ENCODE measurements at regions not wholly inside any gene's neighbourhood (a gene's known extent, or its start where the extent isn't known, plus 50 kb on each side); places are given as distances from the start of the nearest gene placed in this dataset.

DNA sequence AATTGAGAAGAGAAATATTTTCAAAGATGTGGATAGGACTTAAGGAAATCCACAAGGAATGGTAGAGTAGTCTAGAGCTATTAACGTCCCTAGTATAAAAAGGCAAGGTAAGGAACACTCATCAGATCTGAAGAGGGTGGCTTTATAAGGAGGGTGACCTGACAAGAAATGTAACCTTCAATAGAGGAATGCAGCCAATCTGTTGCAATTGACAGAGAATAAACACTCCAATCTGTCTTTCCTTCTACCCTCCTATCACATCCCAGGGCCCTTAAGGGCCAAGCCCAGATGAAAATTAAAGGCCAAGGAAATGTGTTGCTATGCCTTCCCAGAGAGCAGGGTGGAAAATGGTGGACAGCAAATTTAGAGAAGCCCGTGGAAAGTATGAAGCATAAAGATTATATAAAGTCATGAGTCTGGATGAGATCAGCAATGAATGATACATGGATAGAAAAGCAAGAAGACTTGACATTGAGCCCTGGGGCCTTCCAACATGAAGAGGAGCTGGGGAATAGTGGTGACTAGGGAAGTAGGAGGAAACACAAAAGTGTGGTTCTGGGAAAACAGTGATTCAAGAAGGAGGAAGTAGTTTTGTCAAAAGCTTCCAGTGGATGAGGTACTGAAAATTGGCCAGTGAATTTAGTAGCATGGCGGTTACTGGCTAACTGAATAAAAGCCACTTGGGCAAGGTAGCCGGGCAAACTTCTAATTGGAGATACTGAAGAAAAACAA is 270.6 kb upstream of the TANK start:
- no peak for DNase-seq

DNA sequence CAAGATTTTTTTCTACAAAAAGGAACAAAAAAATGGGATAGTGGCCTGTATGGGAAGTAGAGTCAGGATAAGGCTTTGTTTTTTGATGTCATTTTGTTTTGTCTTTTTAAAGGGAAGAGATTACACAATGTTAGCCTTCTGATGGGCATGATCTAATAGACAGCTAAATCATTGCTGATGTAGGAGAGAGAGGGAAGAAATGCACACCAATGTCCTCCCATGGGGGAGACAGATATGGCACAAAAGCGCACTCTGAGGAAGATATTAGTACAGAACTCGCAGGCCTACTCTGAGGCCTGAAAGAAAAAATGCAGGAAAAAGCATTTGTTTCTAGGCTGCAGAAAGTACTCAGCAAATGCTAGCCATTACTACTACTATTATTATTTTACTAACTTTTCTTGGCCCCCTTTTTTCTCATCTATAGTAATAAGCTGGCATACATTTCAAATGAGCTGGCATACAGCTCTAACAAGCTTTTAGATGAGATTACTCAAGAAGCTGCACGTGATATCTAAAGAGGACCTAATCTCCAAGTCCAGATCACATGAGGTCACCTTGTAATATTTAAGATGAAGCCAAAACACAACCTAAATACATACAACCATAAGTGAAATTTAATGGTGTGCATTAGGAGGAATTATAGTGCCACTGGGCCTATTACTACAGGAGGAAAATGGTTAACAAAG is 269.4 kb upstream of the TANK start:
- no peak for DNase-seq

DNA sequence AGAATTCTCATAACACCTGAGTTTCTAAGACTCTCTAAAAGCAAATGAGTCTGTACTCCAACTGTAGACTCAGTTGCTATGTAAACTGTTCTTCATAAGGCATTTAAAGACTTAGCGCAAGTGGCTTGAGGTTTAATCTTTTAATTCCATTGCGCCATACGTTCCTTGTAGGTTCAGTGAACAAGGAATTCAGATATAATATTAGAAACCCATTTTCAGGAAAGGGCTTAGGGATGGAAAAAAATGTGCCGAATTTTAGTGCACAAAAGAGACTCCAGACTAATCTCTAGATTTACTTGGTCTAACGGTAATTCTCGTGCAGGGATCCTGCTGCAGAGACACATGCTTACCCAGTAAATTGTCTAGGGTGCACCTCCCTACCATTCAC is 268.9 kb upstream of the TANK start:
- no peak for DNase-seq

DNA sequence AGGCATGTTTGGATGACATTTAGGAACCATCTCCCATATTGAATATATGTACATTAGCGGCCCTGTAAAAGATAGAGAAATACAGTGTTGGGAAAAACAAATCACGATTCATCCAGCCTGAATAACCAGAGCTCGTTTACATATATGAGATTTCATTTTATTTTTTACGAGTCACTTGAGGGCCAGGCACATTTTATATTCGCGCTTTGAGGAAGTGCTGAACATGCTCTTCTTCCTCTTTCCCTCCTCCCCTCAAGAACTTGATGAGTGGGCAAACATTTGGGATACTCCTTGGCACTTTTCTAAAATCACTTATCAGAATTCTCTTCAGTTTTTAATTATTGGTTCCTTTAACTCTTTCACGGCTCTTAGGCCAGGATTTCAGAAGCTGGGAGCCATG is 268.0 kb upstream of the TANK start:
- no peak for DNase-seq

DNA sequence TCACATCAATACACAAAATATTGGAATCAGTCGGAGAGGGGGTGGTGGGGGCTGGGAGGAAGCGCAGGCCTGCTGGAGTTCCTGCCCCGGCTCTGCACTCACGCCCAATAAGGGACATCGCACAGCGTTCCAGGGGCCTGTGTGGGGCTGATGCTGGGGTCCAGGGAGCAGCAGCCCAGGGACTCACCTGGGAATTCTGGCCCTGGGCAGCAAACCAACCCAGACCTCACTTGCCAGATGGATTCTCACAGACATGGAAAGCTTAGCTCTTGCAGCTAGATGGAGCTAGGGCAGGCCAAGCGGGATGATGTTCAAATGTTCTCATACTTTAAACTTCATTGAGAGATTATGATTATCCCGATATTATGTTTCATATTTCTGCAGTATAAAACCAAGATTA is 266.6 kb upstream of the TANK start:
- DNase-seq: no peak

DNA sequence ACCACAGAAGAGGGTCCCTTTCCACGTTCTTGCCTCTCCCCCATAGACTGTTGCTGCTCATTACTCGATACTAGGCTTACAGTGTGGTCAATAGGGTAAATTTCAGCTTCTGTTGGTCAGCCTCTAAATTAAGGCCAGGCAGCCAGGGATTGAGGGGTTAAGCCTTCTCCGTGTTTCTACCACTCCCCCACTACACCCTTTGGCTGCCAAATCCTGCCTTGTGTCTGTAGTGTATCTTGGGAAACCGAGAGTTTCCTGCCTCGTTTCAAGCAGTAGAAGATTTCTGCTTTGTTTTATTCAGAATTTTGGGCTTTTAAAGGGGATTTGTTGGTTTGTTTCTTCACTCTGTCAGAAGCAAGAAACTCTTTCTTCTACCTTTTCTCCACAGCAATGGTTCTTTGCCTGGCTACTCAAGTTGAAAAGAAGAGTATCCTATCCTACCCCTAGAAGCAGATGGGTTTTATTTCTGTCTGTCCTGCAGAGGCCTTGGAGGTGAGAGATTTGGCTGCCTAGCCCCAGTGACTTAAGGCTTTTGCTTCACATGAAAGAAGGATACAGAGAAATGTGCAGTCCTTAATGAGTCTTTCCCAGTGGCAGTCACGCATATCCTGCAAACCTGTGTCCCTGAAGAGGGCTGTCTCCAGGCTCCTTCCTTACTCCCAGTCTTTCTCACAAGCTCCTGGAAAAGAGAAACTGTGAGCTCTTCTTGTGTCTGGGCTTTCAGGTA is 261.5 kb upstream of the TANK start:
- DNase-seq: no peak

DNA sequence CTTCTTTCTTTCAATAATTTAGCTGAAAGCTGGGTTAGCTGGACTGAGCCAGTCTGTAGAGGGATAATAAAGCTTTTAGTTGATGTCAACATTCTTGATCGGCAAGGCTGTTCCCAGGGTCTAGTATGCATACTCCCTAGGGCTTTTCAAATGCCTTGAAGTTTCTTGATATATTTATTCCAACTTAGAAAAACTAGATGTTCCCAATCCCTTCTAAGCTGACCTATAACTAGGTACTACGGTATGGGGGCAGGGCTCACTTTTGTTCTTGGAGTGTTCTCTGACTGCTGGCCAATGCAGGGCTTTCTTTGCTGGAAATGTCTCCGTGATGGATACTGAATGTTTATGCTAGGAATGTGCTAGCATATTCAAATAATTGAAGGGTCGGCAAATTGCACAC is 258.6 kb upstream of the TANK start:
- no peak for DNase-seq

DNA sequence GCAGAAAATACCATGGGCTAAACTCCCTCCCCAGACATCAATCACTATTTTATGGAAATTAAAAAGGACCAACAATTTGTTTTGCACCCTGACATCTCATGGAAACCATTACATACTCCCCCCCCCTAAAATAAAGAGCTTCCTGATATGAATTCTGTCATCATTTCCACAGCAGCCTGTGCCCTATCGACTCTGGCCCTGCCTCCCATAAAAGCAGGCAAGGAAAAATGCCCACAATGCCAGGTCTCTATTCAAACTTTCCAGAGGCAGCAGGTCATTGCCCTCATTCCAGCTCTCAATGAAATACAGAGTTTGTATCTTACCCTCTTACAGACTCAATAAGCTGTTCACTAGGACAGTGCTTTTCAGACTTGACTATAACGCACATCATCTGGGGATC is 254.4 kb upstream of the TANK start:
- DNase-seq: no peak

DNA sequence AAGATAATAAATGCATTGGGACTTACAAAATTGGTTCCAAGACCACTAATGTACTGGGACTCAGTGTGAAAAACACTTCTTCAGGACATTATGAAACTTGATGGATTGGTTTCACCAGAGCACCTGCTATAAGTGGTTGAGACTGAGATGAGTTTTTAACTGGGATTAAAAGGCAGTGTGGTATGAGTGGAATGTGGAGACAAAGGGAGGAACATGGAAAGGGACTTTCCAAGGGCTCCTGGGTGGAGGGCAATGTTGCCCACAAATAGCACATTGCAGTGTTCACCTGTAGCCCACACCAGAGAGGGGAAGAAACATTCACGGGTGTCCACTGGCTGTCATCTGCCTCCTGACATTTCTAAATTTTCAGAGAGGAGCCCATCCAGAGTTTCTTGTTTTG is 253.3 kb upstream of the TANK start:
- no peak for DNase-seq

DNA sequence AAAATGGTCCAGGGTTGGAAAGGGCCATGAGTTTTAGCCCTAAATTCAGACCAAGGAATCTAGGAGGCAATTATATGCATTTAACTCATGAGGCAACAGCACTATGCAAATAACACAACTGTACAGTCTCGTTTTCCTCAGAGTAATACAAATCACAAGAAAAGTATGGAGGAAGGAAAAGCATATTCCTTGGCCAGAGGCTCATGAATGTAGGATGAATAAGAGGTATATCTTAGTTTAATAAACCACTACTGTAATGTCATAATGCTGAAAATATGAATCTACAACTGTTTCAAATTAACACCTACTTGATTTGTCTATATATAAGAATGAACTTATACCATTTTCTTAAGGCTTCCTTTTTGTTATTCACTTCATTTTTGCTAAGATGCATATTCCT is 252.5 kb upstream of the TANK start:
- no peak for DNase-seq

DNA sequence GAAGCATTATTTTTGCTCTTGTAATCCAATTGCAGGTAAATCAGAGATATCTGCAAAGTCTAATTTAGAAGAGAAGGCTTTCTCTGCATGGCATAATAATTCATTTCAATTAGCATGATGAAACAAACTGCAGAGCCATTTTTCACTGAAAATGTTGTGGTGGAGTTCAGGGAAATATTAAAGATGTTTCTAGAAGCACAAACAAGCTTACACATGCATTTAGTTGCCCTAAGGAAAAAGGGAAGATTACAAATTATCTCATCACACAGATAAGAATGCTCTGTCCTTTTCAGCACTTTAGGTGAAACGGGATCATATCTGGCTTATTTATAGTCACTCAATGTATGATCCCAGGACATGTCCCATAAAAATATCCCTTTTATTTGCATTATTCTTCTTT is 252.1 kb upstream of the TANK start:
- no peak for DNase-seq

DNA sequence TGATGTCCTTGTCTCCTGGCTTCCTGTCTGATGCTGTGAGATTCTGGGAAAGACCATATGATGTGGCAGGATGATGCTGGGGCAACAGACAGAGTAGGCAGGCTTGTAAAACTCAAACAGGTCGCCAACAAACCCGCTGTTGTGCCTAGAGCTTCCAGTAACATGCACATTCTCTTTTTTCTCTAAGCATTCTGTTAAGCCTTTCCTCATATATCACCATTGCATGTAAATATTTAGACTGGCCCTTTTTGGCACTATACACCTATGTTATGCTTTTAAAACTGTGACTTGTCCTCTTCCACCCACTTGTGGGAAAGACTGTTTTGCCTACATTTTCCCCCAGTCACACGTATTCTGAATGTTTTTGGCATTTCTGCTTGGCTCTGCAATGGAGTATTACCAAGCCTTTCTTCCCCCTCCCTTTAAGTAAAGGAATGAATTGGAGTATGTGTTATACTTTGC is 250.4 kb upstream of the TANK start:
- no peak for DNase-seq

DNA sequence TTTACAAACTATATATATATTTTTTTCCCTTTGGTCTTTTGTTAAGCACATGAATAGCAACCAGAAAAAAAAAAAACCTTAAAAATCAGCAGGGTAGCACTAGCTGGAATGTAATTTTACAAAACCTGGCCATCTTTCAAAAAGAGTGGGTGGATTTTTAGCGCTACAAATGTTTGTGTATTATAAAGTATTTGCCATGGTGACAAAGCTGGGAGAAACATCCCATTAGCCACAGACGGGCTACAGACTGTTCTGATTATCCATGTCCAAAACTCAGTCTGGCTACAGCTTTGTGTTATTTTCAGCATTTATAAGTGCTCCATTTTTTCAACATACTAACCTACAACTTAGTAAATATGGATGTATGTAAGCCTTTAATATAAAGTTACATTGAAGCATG is 249.5 kb upstream of the TANK start:
- no peak for DNase-seq

DNA sequence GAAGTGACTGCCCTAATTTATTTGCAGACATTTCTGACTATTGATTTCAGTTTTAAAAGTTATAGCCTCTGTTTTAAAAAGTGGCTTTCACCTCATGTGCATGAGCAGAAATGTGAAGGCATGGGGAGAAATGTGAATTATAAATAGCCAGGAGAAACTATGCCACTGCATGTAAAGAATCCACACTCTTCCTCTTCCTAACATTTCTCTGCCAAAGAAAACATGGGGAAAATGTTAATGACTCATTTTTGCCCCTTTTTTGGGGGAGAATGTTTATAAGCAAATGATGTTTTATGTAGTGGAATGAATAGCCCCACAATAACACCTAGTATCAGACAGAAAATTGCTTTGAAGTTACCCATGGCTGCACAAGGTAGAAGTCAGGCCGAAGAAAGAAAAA is 249.0 kb upstream of the TANK start:
- DNase-seq: no peak

DNA sequence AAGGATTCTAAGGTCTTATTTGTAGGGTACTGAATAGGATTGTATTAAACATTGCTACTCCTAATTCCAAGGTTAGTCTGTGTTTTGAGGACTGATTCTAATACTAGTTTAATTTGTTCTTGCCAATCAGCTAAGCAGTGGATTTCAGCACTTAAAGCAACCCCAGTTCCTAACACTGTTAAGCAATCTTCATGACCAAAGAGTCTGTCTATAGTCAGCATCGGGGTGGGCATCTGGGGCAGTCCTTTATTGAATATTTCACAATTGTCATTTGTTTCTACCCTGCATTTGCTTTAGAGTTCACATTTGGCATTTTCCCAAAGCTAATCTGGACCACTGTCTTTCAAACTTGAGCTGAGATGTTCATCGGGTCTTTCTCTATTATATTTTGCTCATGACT is 248.0 kb upstream of the TANK start:
- DNase-seq: no peak

DNA sequence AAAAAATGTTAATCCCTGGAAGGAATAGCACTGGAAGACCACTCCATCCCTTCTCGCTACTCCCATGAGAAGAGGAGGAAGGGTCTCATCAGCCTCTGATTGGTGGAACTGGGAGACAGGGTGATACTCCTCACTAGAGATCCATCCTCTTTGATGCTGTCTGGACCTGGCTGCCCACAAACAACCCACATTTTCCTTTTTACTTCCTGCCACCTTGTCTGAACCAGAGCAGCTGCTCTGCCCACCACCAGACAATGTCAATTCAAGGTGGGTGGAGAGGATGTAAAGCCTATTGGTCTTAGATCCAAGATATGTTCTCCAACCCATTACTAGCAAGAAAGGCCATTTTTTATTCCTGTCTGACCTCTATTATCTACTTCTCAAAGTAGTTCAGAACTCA is 246.9 kb upstream of the TANK start:
- DNase-seq: no peak

DNA sequence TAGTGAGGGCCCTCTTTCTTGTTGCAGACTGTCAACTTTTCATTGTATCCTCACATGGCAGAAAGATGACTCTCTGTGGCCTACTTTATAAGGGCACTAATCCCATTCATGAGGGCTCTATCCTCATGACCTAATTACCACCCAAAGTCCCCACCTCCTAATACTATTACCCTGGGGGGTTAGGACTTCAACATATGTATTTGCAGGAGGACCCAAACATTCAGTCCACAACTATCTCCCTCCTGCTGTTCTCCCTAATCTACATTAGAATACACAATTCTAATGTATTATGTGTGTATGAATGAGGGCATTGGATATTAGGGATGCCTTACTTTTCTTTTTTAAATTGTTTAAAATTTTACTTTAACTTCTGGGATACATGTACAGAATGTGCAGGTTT is 246.0 kb upstream of the TANK start:
- DNase-seq: no peak

DNA sequence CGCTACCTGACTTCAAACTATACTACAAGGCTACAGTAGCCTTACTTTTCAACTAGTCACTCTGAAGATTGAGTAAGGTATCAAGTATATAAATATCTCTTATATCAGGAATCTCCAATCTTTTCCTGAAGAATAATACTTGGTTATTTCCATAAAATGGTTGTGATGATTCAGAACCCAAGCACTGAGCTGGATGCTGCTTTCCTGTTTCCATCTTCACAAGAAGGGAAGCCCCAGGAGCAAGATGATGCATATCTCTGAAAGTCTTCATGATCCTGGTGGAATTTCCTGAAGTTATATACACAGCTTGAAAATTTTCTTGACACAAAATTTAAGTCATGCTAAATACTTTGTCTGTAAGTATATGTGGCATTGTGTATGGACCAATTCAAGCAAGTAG is 243.9 kb upstream of the TANK start:
- no peak for DNase-seq

DNA sequence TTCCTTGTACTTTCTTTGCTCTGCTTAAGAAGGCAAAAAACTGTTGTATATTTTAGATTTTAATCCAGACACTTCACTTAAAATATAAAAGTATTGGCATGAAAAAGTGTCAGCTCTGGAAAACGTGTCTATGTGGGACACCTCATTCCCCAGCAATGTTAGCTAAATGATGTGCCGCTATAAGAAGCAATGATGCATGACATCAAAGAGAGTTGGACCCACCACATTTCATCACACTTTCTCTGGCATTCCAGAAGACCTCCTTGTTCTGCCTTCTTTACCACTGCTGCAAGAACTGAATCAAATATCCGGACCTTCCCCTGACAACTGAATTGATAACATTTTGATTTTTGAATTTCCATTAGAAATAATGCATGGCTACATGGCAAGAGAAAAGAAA is 242.4 kb upstream of the TANK start:
- DNase-seq: no peak

DNA sequence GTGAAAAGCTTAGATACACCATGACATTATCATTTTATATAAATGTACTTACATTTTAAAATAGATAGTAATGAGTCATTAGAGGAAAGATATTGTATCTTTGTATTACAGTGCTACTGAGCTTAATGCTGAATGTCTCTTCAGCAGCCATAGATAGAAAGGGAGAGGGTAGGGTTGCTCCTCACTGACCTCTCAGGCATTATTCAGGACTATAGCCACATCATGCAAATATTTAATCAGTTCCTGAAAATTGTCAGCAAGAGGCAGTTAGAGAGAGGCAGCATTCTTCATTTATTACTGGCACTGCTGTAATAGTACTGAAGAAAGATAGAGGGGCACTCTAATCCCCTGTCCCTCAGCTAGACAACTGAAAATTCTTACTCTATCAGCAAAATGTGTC is 242.0 kb upstream of the TANK start:
- no peak for DNase-seq

DNA sequence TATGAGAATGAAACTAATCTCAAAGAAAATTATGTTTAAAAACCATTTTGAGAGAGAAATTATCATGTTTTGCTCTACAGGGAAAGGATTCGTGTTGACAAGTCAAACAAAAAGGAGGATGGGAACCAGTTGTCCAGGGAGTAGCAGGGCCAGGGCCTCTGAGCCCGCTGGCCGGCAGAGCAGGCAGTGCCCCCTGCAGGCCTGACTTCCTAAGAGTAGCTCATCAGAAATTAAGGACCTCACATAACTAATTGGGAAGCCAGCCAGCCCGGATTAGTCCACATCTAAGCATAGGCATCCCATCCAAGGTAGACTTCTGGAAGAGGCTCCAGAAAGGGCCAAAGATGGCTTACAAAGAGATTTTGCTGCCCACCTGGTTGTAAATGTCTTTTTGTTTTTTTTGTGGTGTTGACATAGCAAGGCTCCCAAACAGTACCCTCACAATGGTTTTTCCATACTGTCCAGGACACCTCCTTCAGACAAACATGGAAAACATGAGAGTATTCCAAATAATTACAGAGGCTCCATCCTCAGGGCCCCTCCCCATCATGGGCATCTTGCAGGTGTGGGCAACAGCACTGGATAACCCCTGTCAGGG is 241.2 kb upstream of the TANK start:
- DNase-seq: peak; percentile 22

DNA sequence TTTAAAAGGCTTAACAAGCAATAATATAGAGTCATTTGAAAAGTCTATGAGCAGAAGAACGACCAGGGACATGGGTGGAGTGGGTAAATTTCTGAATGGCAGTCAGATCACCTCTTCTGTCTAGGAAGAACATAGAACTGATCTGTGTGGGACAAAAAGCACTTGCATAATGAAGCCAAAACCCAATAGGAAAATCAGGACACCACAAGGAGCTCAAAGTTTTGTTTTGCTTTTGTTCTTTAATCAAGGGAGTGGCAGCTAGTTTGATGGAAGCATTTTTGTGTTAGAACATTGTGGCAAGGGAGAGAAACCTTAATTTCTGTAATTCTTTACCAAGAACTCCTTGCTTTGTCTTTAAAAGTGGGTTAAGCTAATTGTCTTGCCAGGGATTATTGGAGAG is 240.2 kb upstream of the TANK start:
- DNase-seq: no peak

DNA sequence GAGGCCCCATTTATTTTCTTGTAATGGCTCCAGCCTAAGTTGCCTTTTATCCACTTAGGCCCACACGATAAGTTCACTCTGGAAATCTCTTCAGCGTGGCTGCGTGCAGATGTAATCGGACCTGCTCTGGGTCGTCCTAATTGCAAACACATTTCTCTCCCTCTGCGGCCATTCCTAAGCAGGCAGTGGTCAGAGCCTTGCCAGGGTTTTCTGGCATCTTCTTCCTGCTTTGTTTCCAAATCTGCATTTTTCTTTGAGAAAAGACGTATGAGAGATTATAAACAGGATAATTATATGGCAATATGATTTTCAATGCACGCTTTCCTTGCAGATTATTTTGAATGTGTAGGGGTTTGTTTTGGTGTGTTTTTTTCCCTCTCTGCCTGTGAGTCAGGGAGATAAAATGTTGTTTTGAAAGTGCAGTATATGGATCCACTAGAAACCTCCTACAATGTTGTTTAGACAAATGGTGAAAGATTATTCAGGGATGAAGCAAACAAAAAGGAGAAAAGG is 239.4 kb upstream of the TANK start:
- no peak for DNase-seq

All from hematopoietic multipotent progenitor cell treated with erythropoietin and hydrocortisone succinate and interleukin-3 and kit ligand, for 8 days (in vitro differentiated cells).